ENCODE measurements at regions not wholly inside any gene's neighbourhood (a gene's known extent, or its start where the extent isn't known, plus 50 kb on each side); places are given as distances from the start of the nearest gene placed in this dataset.

- DNase-seq (ENCODE audit: low read depth in 2 of 2) = no peak
Measured at GRCh38 chr16:6593799-6594198, 738.8 kb upstream of the RBFOX1 start.

GRCh38 chr16:6576606-6577005, 756.0 kb upstream of the RBFOX1 start:
- DNase-seq (ENCODE audit: low read depth in 2 of 2) = no peak

- no peak for DNase-seq (ENCODE audit: low read depth in 2 of 2)
Measured at GRCh38 chr16:6576113-6576512, 756.5 kb upstream of the RBFOX1 start.

- DNase-seq (ENCODE audit: low read depth in 2 of 2) = no peak
Measured at GRCh38 chr16:6574146-6574545, 758.5 kb upstream of the RBFOX1 start.

- DNase-seq (ENCODE audit: low read depth in 2 of 2) = no peak
Measured at GRCh38 chr16:6573577-6573976, 759.1 kb upstream of the RBFOX1 start.

- no peak for DNase-seq (ENCODE audit: low read depth in 2 of 2)
Measured at GRCh38 chr16:6571044-6571443, 761.6 kb upstream of the RBFOX1 start.

- no peak for DNase-seq (ENCODE audit: low read depth in 2 of 2)
Measured at GRCh38 chr16:6570530-6570929, 762.1 kb upstream of the RBFOX1 start.

- DNase-seq (ENCODE audit: low read depth in 2 of 2) = no peak
Measured at GRCh38 chr16:6562986-6563385, 769.7 kb upstream of the RBFOX1 start.

GRCh38 chr16:6560306-6561100, 772.1 kb upstream of the RBFOX1 start:
- no peak for DNase-seq (ENCODE audit: low read depth in 2 of 2)

- no peak for DNase-seq (ENCODE audit: low read depth in 2 of 2)
Measured at GRCh38 chr16:6558661-6559060, 774.0 kb upstream of the RBFOX1 start.

GRCh38 chr16:6558126-6558525, 774.5 kb upstream of the RBFOX1 start:
- no peak for DNase-seq (ENCODE audit: low read depth in 2 of 2)

- DNase-seq (ENCODE audit: low read depth in 2 of 2) = no peak
Measured at GRCh38 chr16:6557353-6558023, 775.2 kb upstream of the RBFOX1 start.

GRCh38 chr16:6549415-6549814, 783.2 kb upstream of the RBFOX1 start:
- DNase-seq (ENCODE audit: low read depth in 2 of 2) = no peak

- no peak for DNase-seq (ENCODE audit: low read depth in 2 of 2)
Measured at GRCh38 chr16:6548507-6548906, 784.1 kb upstream of the RBFOX1 start.

- DNase-seq (ENCODE audit: low read depth in 2 of 2) = no peak
Measured at GRCh38 chr16:6547131-6547530, 785.5 kb upstream of the RBFOX1 start.

GRCh38 chr16:6545329-6545728, 787.3 kb upstream of the RBFOX1 start:
- no peak for DNase-seq (ENCODE audit: low read depth in 2 of 2)

GRCh38 chr16:6541267-6541666, 791.4 kb upstream of the RBFOX1 start:
- no peak for DNase-seq (ENCODE audit: low read depth in 2 of 2)

GRCh38 chr16:6536411-6536810, 796.2 kb upstream of the RBFOX1 start:
- DNase-seq (ENCODE audit: low read depth in 2 of 2) = no peak

- DNase-seq (ENCODE audit: low read depth in 2 of 2) = no peak
Measured at GRCh38 chr16:6531067-6531466, 801.6 kb upstream of the RBFOX1 start.

GRCh38 chr16:6528217-6528616, 804.4 kb upstream of the RBFOX1 start:
- no peak for DNase-seq (ENCODE audit: low read depth in 2 of 2)

- no peak for DNase-seq (ENCODE audit: low read depth in 2 of 2)
Measured at GRCh38 chr16:6527646-6528045, 805.0 kb upstream of the RBFOX1 start.

GRCh38 chr16:6524501-6524900, 808.1 kb upstream of the RBFOX1 start:
- no peak for DNase-seq (ENCODE audit: low read depth in 2 of 2)

GRCh38 chr16:6517020-6517720, 815.5 kb upstream of the RBFOX1 start:
- no peak for DNase-seq (ENCODE audit: low read depth in 2 of 2)

Measured in stimulated activated CD8-positive, alpha-beta memory T cell treated with anti-CD3 and anti-CD28 coated beads, Interleukin-15, amount 100 ng/mL, for 4 hours (primary cell).